Activated B cell treated with CpG ODN at 0.5 μM for 24 hours (primary cell): ENCODE measurements at regions not wholly inside any gene's neighbourhood (a gene's known extent, or its start where the extent isn't known, plus 50 kb on each side); places are given as distances from the start of the nearest gene placed in this dataset.

ENCODE experiments used
- ATAC-seq: fragments of 200-7000 bp; cut with Tn5 transposase; one replicate; pipeline ENCODE4 v1.10.0; 2021; ENCODE audit warnings: low read depth, mild to moderate bottlenecking, moderate library complexity
- CTCF ChIA-PET: fragments of 350-600 bp; sonication (Branson Sonifier 250); formaldehyde crosslinking; loops from one replicate; lab custom pipeline; 2021; ENCODE audit warnings: antibody characterized with exemption; lab: Charles Lee
- POLR2A ChIA-PET: fragments of 350-600 bp; sonication (Branson Sonifier 250); formaldehyde crosslinking; loops from one replicate; lab custom pipeline; 2021; ENCODE audit warnings: antibody characterized with exemption; lab: Charles Lee
- DNase-seq: peaks from one replicate; pipeline ENCODE4 v3.0.0; 2022
- H3K27ac Mint-ChIP-seq: one replicate; pipeline ENCODE4 v1.8.0; 2020; ENCODE audit warnings: mixed read lengths
- H3K27me3 Mint-ChIP-seq: one replicate; pipeline ENCODE4 v1.8.0; 2021; ENCODE audit warnings: mixed read lengths
- H3K36me3 Mint-ChIP-seq: one replicate; pipeline ENCODE4 v1.8.0; 2021; ENCODE audit warnings: low read depth, mixed read lengths
- H3K4me1 Mint-ChIP-seq: one replicate; pipeline ENCODE4 v1.8.0; 2021; ENCODE audit warnings: mixed read lengths
- H3K4me3 Mint-ChIP-seq: one replicate; pipeline ENCODE4 v1.8.0; 2020; ENCODE audit warnings: mild to moderate bottlenecking, mixed read lengths
- H3K9me3 Mint-ChIP-seq: one replicate; pipeline ENCODE4 v1.8.0; 2020; ENCODE audit warnings: mixed read lengths
- CTCF ChIP-seq: fragments of 200-600 bp; IDR thresholded peaks from one replicate; pipeline ENCODE4 v1.8.0; 2022; ENCODE audit warnings: antibody characterized with exemption, mild to moderate bottlenecking
- intact Hi-C: fragments of 100-400 bp; cut with micrococcal nuclease; formaldehyde crosslinking; loops from one replicate; pipeline ENCODE4 v1.15.1; 2024

GRCh38 chr16:7115898-7116297 is 216.7 kb upstream of the RBFOX1 start:
- CTCF ChIA-PET = no interaction called here
- Mint-ChIP-seq H3K27me3 (no peaks in the 10 kb centered on the region), H3K9me3 (no peaks in the 10 kb centered on the region), H3K36me3 (no peaks in the 10 kb centered on the region), H3K27ac (no peak overlapping the region), H3K4me3 (no peak overlapping the region), H3K4me1 (no peaks in the 10 kb centered on the region)
- no peak for TF ChIP-seq CTCF
- ATAC-seq = no peak
- intact Hi-C loops = no loop called here
- POLR2A ChIA-PET = no interaction called here
- no peak for DNase-seq

GRCh38 chr16:7113949-7114348 is 218.7 kb upstream of the RBFOX1 start:
- no peaks in the 10 kb centered on the region for H3K36me3 Mint-ChIP-seq
- ChIA-PET POLR2A (no interaction called here), CTCF (no interaction called here)
- H3K4me1 Mint-ChIP-seq = no peaks in the 10 kb centered on the region
- DNase-seq (no peak), ATAC-seq (no peak)
- H3K27ac Mint-ChIP-seq = no peak overlapping the region
- no peak for TF ChIP-seq CTCF
- H3K9me3 Mint-ChIP-seq = no peaks in the 10 kb centered on the region
- H3K27me3 Mint-ChIP-seq = no peaks in the 10 kb centered on the region
- intact Hi-C loops = no loop called here
- H3K4me3 Mint-ChIP-seq = no peak overlapping the region

GRCh38 chr16:7113395-7113794 is 219.2 kb upstream of the RBFOX1 start:
- ChIA-PET POLR2A (no interaction called here), CTCF (no interaction called here)
- H3K36me3 Mint-ChIP-seq = no peaks in the 10 kb centered on the region
- intact Hi-C loops = no loop called here
- no peaks in the 10 kb centered on the region for H3K4me1 Mint-ChIP-seq
- H3K27ac Mint-ChIP-seq = no peak overlapping the region
- no peaks in the 10 kb centered on the region for H3K27me3 Mint-ChIP-seq
- H3K9me3 Mint-ChIP-seq = no peaks in the 10 kb centered on the region
- DNase-seq (no peak), ATAC-seq (no peak)
- TF ChIP-seq CTCF = no peak
- H3K4me3 Mint-ChIP-seq = no peak overlapping the region

GRCh38 chr16:7111265-7111664 is 221.4 kb upstream of the RBFOX1 start:
- DNase-seq (no peak), ATAC-seq (no peak)
- ChIA-PET POLR2A (no interaction called here), CTCF (no interaction called here)
- H3K27me3 Mint-ChIP-seq = no peaks in the 10 kb centered on the region
- H3K9me3 Mint-ChIP-seq = no peaks in the 10 kb centered on the region
- H3K36me3 Mint-ChIP-seq = no peaks in the 10 kb centered on the region
- intact Hi-C loops = no loop called here
- TF ChIP-seq CTCF = no peak
- no peak overlapping the region for H3K4me3 Mint-ChIP-seq
- no peak overlapping the region for H3K27ac Mint-ChIP-seq
- H3K4me1 Mint-ChIP-seq = no peaks in the 10 kb centered on the region

- POLR2A ChIA-PET = no interaction called here
- CTCF ChIA-PET = no interaction called here
- no peaks in the 10 kb centered on the region for H3K9me3 Mint-ChIP-seq
- H3K27ac Mint-ChIP-seq = no peak overlapping the region
- ATAC-seq = no peak
- no peaks in the 10 kb centered on the region for H3K27me3 Mint-ChIP-seq
- H3K4me3 Mint-ChIP-seq = no peak overlapping the region
- H3K36me3 Mint-ChIP-seq = no peaks in the 10 kb centered on the region
- no peak for DNase-seq
- H3K4me1 Mint-ChIP-seq = no peaks in the 10 kb centered on the region
- intact Hi-C loops = no loop called here
- no peak for TF ChIP-seq CTCF
These were observed 225.2 kb upstream of the RBFOX1 start for GRCh38 chr16:7107436-7107835.
